ENCODE measurements at regions not wholly inside any gene's neighbourhood (a gene's known extent, or its start where the extent isn't known, plus 50 kb on each side); places are given as distances from the start of the nearest gene placed in this dataset.

GRCh38 chr2:225295102-225295501, 104.4 kb upstream of the NYAP2 start:
- H4K20me1 ChIP-seq (ENCODE audit: insufficient read depth, low read length) = no peaks in the 10 kb centered on the region
- DNase-seq = no peak
- H3K9ac ChIP-seq (ENCODE audit: low read length) = no peak overlapping the region
- TF ChIP-seq CTCF (IDR thresholded peaks at IDR 0.05; ENCODE audit: low read length) = no peak
- no peak for TF ChIP-seq EZH2phosphoT487 (IDR thresholded peaks at IDR 0.05; ENCODE audit: low read length)
- TF ChIP-seq EZH2 (optimal IDR thresholded peaks at IDR 0.05; ENCODE audit: low read depth, low read length) = no peak
- H3K79me2 ChIP-seq (ENCODE audit: low read length) = no peaks in the 10 kb centered on the region
- no peak overlapping the region for H2AFZ ChIP-seq (ENCODE audit: low read length)
- H3K4me1 ChIP-seq (ENCODE audit: low read length) = no peaks in the 10 kb centered on the region
- no peaks in the 10 kb centered on the region for H3K9me2 ChIP-seq (replicated peaks; ENCODE audit: insufficient read depth, low read length)
- no peak overlapping the region for H3K4me2 ChIP-seq (ENCODE audit: low read depth, low read length)
- no peaks in the 10 kb centered on the region for H3K9me3 ChIP-seq (replicated peaks; ENCODE audit: insufficient read depth, low read length)
- H3K27ac ChIP-seq (ENCODE audit: low read length) = no peak overlapping the region
- H3K4me3 ChIP-seq (ENCODE audit: low read length) = no peak overlapping the region
- no peaks in the 10 kb centered on the region for H3K36me3 ChIP-seq (replicated peaks; ENCODE audit: insufficient read depth, low read length)
- H3F3A ChIP-seq (ENCODE audit: insufficient read depth, low read length) = no peaks in the 10 kb centered on the region
- H3K27me3 ChIP-seq (replicated peaks; ENCODE audit: insufficient read depth, low read length) = no peaks in the 10 kb centered on the region

- TF ChIP-seq CTCF (IDR thresholded peaks at IDR 0.05; ENCODE audit: low read length) (no peak), EZH2phosphoT487 (IDR thresholded peaks at IDR 0.05; ENCODE audit: low read length) (no peak), EZH2 (optimal IDR thresholded peaks at IDR 0.05; ENCODE audit: low read depth, low read length) (no peak)
These were observed 105.9 kb upstream of the NYAP2 start for GRCh38 chr2:225293638-225294037.

GRCh38 chr2:225290757-225291400, 108.6 kb upstream of the NYAP2 start:
- Histone ChIP-seq H3K9me2 (replicated peaks; ENCODE audit: insufficient read depth, low read length) (no peaks in the 10 kb centered on the region), H3K9ac (ENCODE audit: low read length) (no peak overlapping the region), H3K9me3 (replicated peaks; ENCODE audit: insufficient read depth, low read length) (no peaks in the 10 kb centered on the region), H3K36me3 (replicated peaks; ENCODE audit: insufficient read depth, low read length) (no peaks in the 10 kb centered on the region), H3K79me2 (ENCODE audit: low read length) (no peaks in the 10 kb centered on the region), H3K27ac (ENCODE audit: low read length) (no peak overlapping the region), H3F3A (ENCODE audit: insufficient read depth, low read length) (no peaks in the 10 kb centered on the region), H4K20me1 (ENCODE audit: insufficient read depth, low read length) (no peaks in the 10 kb centered on the region), H3K4me1 (ENCODE audit: low read length) (no peaks in the 10 kb centered on the region), H3K27me3 (replicated peaks; ENCODE audit: insufficient read depth, low read length) (no peaks in the 10 kb centered on the region), H3K4me2 (ENCODE audit: low read depth, low read length) (no peak overlapping the region), H3K4me3 (ENCODE audit: low read length) (no peak overlapping the region), H2AFZ (ENCODE audit: low read length) (no peak overlapping the region)
- no peak for DNase-seq
- TF ChIP-seq EZH2 (optimal IDR thresholded peaks at IDR 0.05; ENCODE audit: low read depth, low read length) = no peak
- TF ChIP-seq CTCF (IDR thresholded peaks at IDR 0.05; ENCODE audit: low read length) = no peak
- TF ChIP-seq EZH2phosphoT487 (IDR thresholded peaks at IDR 0.05; ENCODE audit: low read length) = no peak

More at GRCh38 chr2:225293638-225294037, 105.9 kb upstream of the NYAP2 start:
- Histone ChIP-seq H3F3A (ENCODE audit: insufficient read depth, low read length) (no peaks in the 10 kb centered on the region), H3K9me2 (replicated peaks; ENCODE audit: insufficient read depth, low read length) (no peaks in the 10 kb centered on the region), H3K4me1 (ENCODE audit: low read length) (no peaks in the 10 kb centered on the region), H3K79me2 (ENCODE audit: low read length) (no peaks in the 10 kb centered on the region), H3K9me3 (replicated peaks; ENCODE audit: insufficient read depth, low read length) (no peaks in the 10 kb centered on the region), H3K36me3 (replicated peaks; ENCODE audit: insufficient read depth, low read length) (no peaks in the 10 kb centered on the region), H4K20me1 (ENCODE audit: insufficient read depth, low read length) (no peaks in the 10 kb centered on the region), H3K4me2 (ENCODE audit: low read depth, low read length) (no peak overlapping the region), H3K27me3 (replicated peaks; ENCODE audit: insufficient read depth, low read length) (no peaks in the 10 kb centered on the region), H3K27ac (ENCODE audit: low read length) (no peak overlapping the region), H2AFZ (ENCODE audit: low read length) (no peak overlapping the region), H3K4me3 (ENCODE audit: low read length) (no peak overlapping the region), H3K9ac (ENCODE audit: low read length) (no peak overlapping the region)
- no peak for DNase-seq

Measured in MM.1S (cell line).